ENCODE measurements at regions not wholly inside any gene's neighbourhood (a gene's known extent, or its start where the extent isn't known, plus 50 kb on each side); places are given as distances from the start of the nearest gene placed in this dataset.

DNA sequence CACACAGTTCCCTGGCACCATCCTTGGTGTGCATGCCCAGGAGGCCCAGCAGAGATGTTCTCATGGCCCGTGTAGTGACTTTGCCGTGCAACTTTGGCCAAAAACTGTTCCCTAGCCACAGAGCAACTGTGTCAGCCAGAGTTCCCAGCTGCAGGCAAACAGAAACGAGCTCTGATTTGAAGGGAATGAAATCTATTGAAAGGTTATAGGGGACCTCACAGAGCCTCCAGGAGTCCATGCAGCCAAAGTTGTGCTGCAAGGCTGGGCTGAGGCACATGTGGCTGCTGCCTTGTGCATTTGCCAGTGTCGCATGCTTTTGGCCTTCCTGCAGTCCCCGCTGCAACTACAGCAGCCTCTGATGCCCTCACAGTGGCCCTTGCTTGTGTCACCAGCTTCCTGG lies 70.5 kb downstream of the PLXNA1 start:
- in situ Hi-C loops (cut with HindIII; ENCODE audit: low sequenced_read_pairs) = no loop called here
- no peak overlapping the region for H3K4me3 ChIP-seq (ENCODE audit: low read depth, low read length)
- TF ChIP-seq, protein P1, sequence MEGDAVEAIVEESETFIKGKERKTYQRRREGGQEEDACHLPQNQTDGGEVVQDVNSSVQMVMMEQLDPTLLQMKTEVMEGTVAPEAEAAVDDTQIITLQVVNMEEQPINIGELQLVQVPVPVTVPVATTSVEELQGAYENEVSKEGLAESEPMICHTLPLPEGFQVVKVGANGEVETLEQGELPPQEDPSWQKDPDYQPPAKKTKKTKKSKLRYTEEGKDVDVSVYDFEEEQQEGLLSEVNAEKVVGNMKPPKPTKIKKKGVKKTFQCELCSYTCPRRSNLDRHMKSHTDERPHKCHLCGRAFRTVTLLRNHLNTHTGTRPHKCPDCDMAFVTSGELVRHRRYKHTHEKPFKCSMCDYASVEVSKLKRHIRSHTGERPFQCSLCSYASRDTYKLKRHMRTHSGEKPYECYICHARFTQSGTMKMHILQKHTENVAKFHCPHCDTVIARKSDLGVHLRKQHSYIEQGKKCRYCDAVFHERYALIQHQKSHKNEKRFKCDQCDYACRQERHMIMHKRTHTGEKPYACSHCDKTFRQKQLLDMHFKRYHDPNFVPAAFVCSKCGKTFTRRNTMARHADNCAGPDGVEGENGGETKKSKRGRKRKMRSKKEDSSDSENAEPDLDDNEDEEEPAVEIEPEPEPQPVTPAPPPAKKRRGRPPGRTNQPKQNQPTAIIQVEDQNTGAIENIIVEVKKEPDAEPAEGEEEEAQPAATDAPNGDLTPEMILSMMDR (IDR thresholded peaks at IDR 0.05; ENCODE audit: low read depth, low read length, missing control alignments) = no peak
- DNase-seq (ENCODE audit: low read depth) = no peak

DNA sequence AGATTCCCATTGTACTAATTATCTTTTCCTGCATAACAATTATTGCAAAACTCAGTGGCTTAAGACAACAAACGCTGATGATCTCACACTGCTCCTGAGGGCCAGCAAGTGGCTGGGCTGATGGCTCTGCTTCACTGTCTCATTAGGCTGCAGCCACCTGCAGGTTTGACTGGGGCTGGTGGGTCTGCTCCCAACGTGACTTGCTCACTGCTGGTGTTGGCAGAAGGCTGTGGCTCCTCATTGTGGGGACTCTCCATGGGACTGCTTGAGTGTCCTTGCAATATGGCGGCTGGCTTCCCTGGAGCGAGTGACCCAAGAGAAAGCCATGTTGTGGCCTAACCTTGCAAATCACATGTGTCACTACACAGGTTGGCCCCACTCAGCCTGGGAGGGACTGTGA lies 71.1 kb downstream of the PLXNA1 start:
- H3K4me3 ChIP-seq (ENCODE audit: low read depth, low read length) = no peak overlapping the region
- TF ChIP-seq, protein P1 (IDR thresholded peaks at IDR 0.05; ENCODE audit: low read depth, low read length, missing control alignments) = no peak
- in situ Hi-C loops (cut with HindIII; ENCODE audit: low sequenced_read_pairs) = no loop called here
- no peak for DNase-seq (ENCODE audit: low read depth)

DNA sequence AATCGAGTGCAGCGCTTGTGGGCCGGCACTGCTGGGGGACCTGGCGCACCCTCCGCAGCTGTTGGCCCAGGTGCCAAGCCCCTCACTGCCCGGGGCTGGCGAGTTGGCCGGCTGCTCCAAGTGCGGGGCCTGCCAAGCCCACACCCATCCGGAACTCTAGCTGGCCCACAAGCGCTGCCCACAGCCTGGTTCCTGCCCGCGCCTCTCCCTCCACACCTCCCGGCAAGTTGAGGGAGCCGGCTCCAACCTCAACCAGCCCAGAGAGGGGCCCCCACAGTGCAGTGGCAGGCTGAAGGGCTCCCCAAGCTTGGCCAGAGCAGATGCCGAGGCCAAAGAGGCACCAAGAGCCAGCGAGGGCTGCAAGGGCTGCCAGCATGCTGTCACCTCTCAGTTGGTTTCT lies 73.4 kb downstream of the PLXNA1 start:
- in situ Hi-C loops (cut with HindIII; ENCODE audit: low sequenced_read_pairs) = no loop called here
- no peak overlapping the region for H3K4me3 ChIP-seq (ENCODE audit: low read depth, low read length)
- DNase-seq (ENCODE audit: low read depth) = no peak
- TF ChIP-seq, protein P1 (IDR thresholded peaks at IDR 0.05; ENCODE audit: low read depth, low read length, missing control alignments) = no peak

DNA sequence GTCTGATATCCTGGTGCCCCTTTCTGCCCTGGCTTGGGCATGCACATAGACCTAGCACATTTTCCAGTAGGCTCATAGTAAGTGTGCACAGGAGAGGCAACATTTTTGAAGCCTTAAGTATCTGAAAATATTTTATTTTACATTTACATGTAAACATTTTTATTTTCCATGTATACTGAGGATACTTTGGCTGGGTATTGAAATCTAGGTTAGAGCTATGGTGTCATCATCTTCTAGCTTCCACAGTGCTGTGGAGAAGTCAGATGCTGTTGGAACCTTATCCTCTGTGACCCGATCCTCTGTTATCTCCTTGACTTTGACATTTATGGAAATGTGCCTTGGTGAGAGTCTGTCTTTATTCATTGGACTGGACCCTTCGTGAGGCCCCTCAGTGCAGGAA lies 74.1 kb downstream of the PLXNA1 start:
- DNase-seq (ENCODE audit: low read depth) = no peak
- TF ChIP-seq, protein P1 (IDR thresholded peaks at IDR 0.05; ENCODE audit: low read depth, low read length, missing control alignments) = no peak
- H3K4me3 ChIP-seq (ENCODE audit: low read depth, low read length) = no peak overlapping the region
- in situ Hi-C loops (cut with HindIII; ENCODE audit: low sequenced_read_pairs) = no loop called here

DNA sequence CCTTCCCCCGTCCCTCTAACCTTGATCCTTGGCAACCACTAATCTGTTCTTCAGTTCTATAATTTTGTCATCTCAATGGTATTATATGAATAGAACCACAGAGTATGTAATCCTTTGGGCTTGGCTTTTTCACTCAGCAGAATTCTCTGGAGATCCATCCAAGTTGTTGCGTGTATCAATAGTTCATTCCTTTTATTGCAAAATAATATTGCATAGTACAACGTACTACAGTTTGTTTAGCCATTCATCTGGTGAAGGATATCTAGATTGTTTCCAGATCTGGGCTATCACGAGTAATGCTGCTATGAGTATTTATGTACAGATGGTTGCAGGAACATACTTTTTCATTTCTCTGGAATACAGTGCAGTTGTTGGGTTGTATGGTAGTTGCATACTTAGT lies 76.2 kb downstream of the PLXNA1 start:
- TF ChIP-seq, protein P1 (IDR thresholded peaks at IDR 0.05; ENCODE audit: low read depth, low read length, missing control alignments) = no peak
- H3K4me3 ChIP-seq (ENCODE audit: low read depth, low read length) = no peak overlapping the region
- in situ Hi-C loops (cut with HindIII; ENCODE audit: low sequenced_read_pairs) = no loop called here
- no peak for DNase-seq (ENCODE audit: low read depth)

DNA sequence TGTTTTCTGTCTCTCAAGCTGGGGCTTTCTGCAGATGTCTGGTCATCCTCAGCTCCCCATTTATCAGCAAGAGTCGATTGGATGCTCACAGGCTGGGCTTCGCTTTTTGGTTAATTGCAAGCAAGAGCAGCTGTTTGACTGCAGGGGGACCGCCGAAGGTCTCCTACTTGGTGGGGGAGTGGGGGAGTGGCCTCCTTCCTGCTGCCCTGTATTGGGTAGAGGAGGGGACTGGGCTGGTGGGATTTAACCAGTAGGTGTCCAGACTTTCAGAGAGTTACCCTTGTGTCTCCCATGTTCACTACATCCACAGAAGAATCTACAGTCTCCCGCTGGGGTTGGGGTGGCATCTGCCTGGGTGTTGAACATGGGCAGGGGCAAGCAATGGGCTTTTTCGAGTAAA lies 78.7 kb downstream of the PLXNA1 start:
- DNase-seq (ENCODE audit: low read depth) = no peak
- TF ChIP-seq, protein P1 (IDR thresholded peaks at IDR 0.05; ENCODE audit: low read depth, low read length, missing control alignments) = no peak
- no peak overlapping the region for H3K4me3 ChIP-seq (ENCODE audit: low read depth, low read length)
- in situ Hi-C loops (cut with HindIII; ENCODE audit: low sequenced_read_pairs) = no loop called here

DNA sequence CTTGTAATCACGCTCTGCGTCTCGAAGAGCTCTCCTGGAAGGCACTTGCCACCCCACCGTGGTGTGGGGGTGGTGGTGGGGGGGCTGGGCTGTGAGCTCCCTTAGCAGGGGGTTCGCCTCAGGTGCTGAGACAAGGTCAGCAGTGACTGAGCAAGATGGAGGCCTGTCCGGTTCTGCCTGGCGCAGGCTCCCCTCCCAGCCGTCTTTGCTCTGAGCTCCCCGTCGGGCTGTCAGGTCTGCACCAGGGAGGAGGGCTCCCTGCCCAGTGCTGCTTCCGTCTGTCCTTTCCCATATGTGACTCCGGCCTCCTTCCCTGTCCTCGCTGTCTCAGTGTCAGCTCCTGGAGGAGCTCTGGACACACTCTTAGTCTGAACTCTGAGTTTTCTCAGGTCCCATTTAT lies 80.0 kb downstream of the PLXNA1 start:
- in situ Hi-C loops (cut with HindIII; ENCODE audit: low sequenced_read_pairs) = no loop called here
- TF ChIP-seq, protein P1 (IDR thresholded peaks at IDR 0.05; ENCODE audit: low read depth, low read length, missing control alignments) = no peak
- DNase-seq (ENCODE audit: low read depth) = no peak
- no peak overlapping the region for H3K4me3 ChIP-seq (ENCODE audit: low read depth, low read length)

Data from astrocyte of the cerebellum (primary cell).